Caki2 (cell line): ENCODE measurements at regions not wholly inside any gene's neighbourhood (a gene's known extent, or its start where the extent isn't known, plus 50 kb on each side); places are given as distances from the start of the nearest gene placed in this dataset.

ENCODE experiments used
- DNase-seq: peaks from one replicate; pipeline ENCODE4 v3.0.0-alpha.2; 2015; ENCODE audit warnings: low read depth
- in situ Hi-C: cut with HindIII; loops from 2 replicates; pipeline ENCODE4 v1.10.0; 2016; ENCODE audit warnings: low sequenced_read_pairs, low pct_unique_long_range_greater_than_20kb, mixed read lengths

GRCh38 chr18:25819746-25820363 is 270.6 kb downstream of the SS18 start:
- in situ Hi-C loops, result no loop called here
- no peak for DNase-seq

DNA sequence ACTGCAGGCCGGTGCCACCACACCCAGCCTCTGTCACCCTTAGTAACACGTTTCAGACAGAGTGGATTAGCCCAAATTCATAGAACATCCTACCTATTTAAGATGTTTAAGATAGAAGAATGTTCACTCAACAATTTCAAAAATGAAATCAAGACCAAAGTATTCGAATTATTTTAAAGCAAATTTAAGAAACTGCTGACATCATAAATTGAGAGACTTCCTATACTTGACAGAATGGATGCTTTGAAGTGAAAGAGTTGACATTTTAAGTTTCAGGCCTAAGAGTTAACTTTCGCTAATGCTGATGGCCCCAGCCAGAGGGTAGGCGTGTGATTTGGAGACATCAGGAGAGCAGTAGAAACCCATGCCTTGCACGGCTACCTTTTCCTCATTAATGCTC is 271.9 kb downstream of the SS18 start:
- in situ Hi-C loops, result no loop called here
- no peak for DNase-seq

DNA sequence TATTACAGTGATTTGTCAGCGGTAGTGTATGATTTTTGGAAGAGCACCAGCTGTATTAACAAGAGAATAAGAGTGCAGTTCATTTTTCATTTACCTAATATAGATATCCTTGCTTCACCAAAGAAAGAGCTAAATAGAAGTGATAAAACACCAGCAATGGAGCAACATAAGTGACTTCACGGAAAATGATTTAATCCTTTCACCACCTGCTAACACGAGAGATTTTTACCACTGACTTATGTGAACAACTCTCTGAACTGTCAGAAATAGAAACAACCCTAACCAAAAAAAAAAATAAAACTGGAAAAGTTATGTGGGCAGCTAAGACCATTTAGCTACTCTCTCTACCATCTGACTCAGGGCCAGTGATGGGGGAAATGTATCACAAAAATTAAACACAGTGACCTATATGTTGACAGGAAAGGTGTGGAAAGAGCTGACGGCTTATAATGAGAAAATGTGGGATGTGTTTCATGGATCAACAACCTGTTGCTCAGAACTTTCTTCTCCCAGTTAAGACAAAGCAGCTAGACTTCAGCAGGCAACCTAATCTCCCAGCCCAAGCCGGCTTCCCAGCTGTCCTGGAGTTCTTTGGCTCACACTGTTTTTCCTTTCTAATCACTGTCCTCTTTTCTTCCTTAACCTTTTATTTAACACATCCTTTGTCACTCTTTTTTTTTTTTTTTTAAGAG is 272.7 kb downstream of the SS18 start:
- in situ Hi-C loops, result no loop called here

DNA sequence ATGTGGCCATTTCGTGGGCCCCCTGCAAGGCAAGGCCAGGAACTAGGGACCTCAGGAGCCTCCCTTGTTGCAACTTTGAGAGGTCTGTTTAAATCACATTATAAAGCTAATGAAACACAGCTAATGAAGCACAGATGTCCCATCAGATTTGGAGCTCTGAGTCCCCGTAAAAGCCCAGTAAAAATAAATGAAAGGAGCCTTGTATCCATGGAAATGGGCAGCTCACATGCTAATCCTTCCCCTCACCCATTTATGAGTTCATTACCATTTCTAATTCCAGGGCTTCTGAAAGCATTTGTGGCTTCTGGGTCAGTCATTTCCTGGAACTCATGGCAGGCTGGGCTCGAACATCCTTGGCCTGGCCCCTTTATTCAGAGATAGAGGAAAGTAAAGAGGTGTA is 274.8 kb downstream of the SS18 start:
- in situ Hi-C loops, result no loop called here
- no peak for DNase-seq

More for the DNA sequence above, 272.7 kb downstream of the SS18 start:
- no peak for DNase-seq

- DNase-seq, result no peak
- in situ Hi-C loops, result no loop called here
Measured at GRCh38 chr18:25814841-25815458, 275.5 kb downstream of the SS18 start.

- in situ Hi-C loops, result no loop called here
- DNase-seq, result no peak
Measured at GRCh38 chr18:25813110-25813509, 277.3 kb downstream of the SS18 start.

GRCh38 chr18:25810736-25811135 is 279.7 kb downstream of the SS18 start:
- no peak for DNase-seq
- in situ Hi-C loops, result no loop called here

DNA sequence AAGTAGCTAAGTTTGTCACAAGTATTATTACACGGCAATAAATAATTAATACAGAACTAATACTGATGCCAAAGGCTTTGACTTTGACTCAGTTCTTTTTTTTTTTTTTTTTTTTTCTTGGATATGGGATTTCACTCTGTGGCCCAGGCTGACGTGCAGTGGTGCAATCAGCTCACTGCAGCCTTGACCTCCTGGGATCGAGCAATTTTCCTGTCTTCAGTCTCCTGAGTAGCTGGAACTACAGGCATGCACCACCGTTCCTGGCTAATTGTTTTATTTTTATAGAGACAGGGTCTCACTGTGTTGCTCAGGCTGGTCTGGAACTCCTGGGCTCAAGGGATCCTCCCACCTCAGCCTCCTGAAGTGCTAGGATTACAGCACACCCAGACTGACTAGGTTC is 284.5 kb downstream of the SS18 start:
- in situ Hi-C loops, result no loop called here
- DNase-seq, result no peak

DNA sequence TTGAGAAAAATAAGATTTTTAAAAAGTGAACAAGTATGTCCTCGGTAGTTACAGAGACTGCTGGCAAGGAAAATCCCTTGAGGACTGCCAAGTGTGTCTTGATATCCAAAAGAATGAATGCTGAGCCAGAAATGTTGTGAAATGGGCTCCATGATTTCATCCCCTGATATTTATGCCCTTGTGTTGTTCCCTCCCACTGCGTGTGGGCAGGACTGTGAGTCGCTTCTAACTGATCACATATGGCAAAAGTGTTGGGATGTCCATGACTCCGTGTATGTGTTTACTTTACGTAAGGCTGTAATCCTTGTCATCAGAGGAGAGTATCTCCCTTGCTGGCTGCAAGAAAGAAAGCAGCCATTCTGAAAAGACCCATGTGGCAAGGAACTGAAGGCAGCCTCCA is 285.1 kb downstream of the SS18 start:
- DNase-seq, result no peak
- in situ Hi-C loops, result no loop called here

GRCh38 chr18:25799231-25799630 is 291.2 kb downstream of the SS18 start:
- in situ Hi-C loops, result no loop called here
- no peak for DNase-seq

- DNase-seq, result no peak
- in situ Hi-C loops, result no loop called here
Measured at GRCh38 chr18:25798046-25798445, 292.4 kb downstream of the SS18 start.

DNA sequence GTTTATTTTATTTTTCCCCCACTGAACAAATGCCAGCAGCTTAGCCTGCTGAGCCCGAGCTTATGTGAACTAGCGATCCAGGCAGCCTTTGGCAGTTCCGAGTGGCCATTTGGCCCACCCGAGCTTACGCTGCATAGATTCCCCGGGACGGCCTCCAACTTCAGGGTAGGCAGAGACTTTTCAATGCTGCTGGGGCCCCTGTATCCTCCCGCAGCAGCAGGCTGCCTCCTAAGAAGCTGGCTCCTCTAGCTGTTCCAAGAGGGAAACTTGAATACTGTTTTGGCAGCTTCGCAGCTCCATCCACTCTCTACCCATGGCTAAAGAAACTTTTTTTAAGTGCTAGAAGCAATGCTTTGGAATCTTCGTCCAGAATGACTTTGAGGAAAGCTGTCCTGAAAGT is 295.2 kb downstream of the SS18 start:
- in situ Hi-C loops, result no loop called here
- DNase-seq, result no peak

- in situ Hi-C loops, result no loop called here
- no peak for DNase-seq
Measured at GRCh38 chr18:25787276-25787675, 303.1 kb downstream of the SS18 start.

GRCh38 chr18:25786758-25787157 is 303.7 kb downstream of the SS18 start:
- in situ Hi-C loops, result no loop called here
- no peak for DNase-seq

DNA sequence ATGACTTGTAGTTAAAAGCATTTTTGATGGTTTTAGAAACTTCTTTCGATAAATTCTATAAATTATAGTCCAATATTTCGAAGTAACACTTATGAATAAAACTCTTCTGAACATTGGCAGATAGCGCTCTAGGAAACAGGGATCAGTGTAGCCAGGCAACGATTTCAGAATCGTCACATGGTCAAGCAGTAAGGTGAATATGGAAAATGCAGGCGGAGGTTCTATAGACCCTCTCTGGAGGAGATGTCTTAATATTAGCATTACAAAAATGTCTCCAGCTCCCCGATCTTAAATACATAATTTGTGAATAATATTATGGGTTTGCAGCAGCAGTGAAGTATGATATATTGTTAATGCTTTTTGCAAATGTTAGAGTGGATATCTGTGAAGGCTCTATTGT is 310.3 kb downstream of the SS18 start:
- DNase-seq, result no peak
- in situ Hi-C loops, result no loop called here

DNA sequence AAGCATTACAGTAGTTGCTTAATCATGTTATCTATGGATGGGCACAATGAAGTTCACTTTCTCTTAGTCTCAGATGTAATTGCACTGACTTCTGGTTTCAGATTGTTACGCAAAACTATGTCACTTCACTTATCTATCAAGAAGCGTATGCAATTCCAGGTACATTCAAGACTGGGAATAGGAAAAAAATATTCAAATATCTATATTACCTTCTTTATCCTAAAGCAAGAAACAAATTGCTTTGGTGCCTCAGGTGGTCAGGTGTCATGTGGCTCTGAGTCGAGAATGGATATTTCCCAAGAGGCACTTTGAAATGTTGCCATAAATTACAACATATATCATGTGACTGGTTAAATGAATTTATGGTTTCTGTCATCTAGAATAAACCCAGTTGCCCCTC is 318.6 kb downstream of the SS18 start:
- DNase-seq, result no peak
- in situ Hi-C loops, result no loop called here

DNA sequence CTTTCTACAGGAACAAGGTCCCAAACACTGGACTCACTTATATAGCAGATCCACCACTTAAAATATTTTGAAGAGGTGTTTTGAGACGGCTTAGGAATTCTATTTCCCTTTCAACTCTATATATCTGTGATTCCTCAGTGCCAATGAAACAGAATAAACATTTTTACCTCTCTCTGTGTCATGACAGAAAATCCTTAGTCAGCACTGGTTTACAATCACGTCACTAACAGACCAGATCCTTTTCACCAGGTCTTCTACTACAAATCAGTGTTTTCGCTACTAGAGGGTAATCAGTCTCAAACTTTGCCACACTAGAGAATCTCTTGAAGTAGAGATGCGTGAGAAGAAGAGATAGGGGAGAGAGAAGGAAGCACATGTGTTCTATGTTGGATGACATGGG is 325.6 kb downstream of the SS18 start:
- in situ Hi-C loops, result no loop called here
- DNase-seq, result no peak

- in situ Hi-C loops, result no loop called here
- DNase-seq, result no peak
Measured at GRCh38 chr18:25759111-25759510, 331.3 kb downstream of the SS18 start.

GRCh38 chr18:25743646-25744151 is 346.7 kb downstream of the SS18 start:
- DNase-seq, result no peak
- in situ Hi-C loops, result no loop called here

- in situ Hi-C loops, result no loop called here
- peak; percentile 32 for DNase-seq
Measured at GRCh38 chr18:25739376-25739775, 351.0 kb downstream of the SS18 start.
